CD4-positive, alpha-beta T cell treated with Interferon gamma for 1 hour (primary cell): ENCODE measurements at regions not wholly inside any gene's neighbourhood (a gene's known extent, or its start where the extent isn't known, plus 50 kb on each side); places are given as distances from the start of the nearest gene placed in this dataset.
"Not testable (repeated sequence)": the region's sequence is repeated elsewhere in the genome, so short reads cannot be mapped to it uniquely, and the experiment has no call there.

Experiments used
- DNase-seq: peaks from one replicate; pipeline ENCODE4 v3.0.0-alpha.2; 2020

- no peak for DNase-seq
Observed at GRCh38 chrX:47776292-47777006, 60.3 kb upstream of the ZNF81 start.

- no peak for DNase-seq
Observed at GRCh38 chrX:47772764-47773163, 63.9 kb upstream of the ZNF81 start.

GRCh38 chrX:47771473-47771872 is 65.2 kb upstream of the ZNF81 start:
- no peak for DNase-seq

GRCh38 chrX:47762826-47763225 is 73.9 kb upstream of the ZNF81 start:
- not testable (repeated sequence) for DNase-seq

GRCh38 chrX:47752685-47753084 is 84.0 kb upstream of the ZNF81 start:
- no peak for DNase-seq

- peak; percentile 6 for DNase-seq
Observed at GRCh38 chrX:47751670-47752069, 85.0 kb upstream of the ZNF81 start.

GRCh38 chrX:47749185-47749967 is 87.3 kb upstream of the ZNF81 start:
- DNase-seq: no peak

GRCh38 chrX:47748576-47748975 is 88.1 kb upstream of the ZNF81 start:
- DNase-seq: no peak

- DNase-seq: no peak
Observed at GRCh38 chrX:47746446-47746845, 87.5 kb upstream of the UXT start.

GRCh38 chrX:47745416-47745815 is 86.4 kb upstream of the UXT start:
- no peak for DNase-seq

- DNase-seq: no peak
Observed at GRCh38 chrX:47743504-47743903, 84.5 kb upstream of the UXT start.

- DNase-seq: not testable (repeated sequence)
Observed at GRCh38 chrX:47738870-47739269, 79.9 kb upstream of the UXT start.

- DNase-seq: no peak
Observed at GRCh38 chrX:47723689-47724088, 64.7 kb upstream of the UXT start.

- no peak for DNase-seq
Observed at GRCh38 chrX:47723083-47723482, 64.1 kb upstream of the UXT start.

GRCh38 chrX:47722260-47722659 is 63.3 kb upstream of the UXT start:
- no peak for DNase-seq

- not testable (repeated sequence) for DNase-seq
Observed at GRCh38 chrX:47715078-47715477, 56.1 kb upstream of the UXT start.

GRCh38 chrX:47712675-47713074 is 53.7 kb upstream of the UXT start:
- not testable (repeated sequence) for DNase-seq

GRCh38 chrX:47710252-47710651 is 51.3 kb upstream of the UXT start:
- DNase-seq: no peak
